Peyer's patch (tissue), 4 donors: ENCODE measurements at regions not wholly inside any gene's neighbourhood (a gene's known extent, or its start where the extent isn't known, plus 50 kb on each side); places are given as distances from the start of the nearest gene placed in this dataset.

Experiments
- DNase-seq, 3 donors: peaks; one replicate each; pipeline ENCODE4 v3.0.0-alpha.2; 2017 to 2019
- H3K27ac ChIP-seq, 4 donors: fragments of 200-600 bp; sonication (generic); one replicate each; pipeline ENCODE4 v1.5.1; 2016 to 2019
- H3K27me3 ChIP-seq, 2 donors: fragments of 200-600 bp; sonication (generic); one replicate each; pipeline ENCODE4 v1.5.1; 2019
- H3K36me3 ChIP-seq, 3 donors: fragments of 200-600 bp; sonication (generic); one replicate each; pipeline ENCODE4 v1.5.1; 2016 to 2019
- H3K4me1 ChIP-seq, 4 donors: fragments of 200-600 bp; sonication (generic); one replicate each; pipeline ENCODE4 v1.5.1; 2016 to 2019
- H3K4me3 ChIP-seq, 4 donors: fragments of 200-600 bp; sonication (generic); 1 replicate in 3 of 4; 2 replicates in 1 of 4; pipeline ENCODE4 v1.5.1; 2016 to 2019; ENCODE audit warnings: mild to moderate bottlenecking in 1 of 4
- H3K9me3 ChIP-seq, 4 donors: fragments of 200-600 bp; sonication (generic); one replicate each; pipeline ENCODE4 v1.5.1; 2016 to 2019; ENCODE audit warnings: mild to moderate bottlenecking in 1 of 4
- POLR2A ChIP-seq, 2 donors: fragments of 450-650 bp; IDR thresholded peaks; one replicate each; pipeline ENCODE4 v1.5.1; 2017; ENCODE audit warnings: antibody characterized with exemption in 2 of 2, mild to moderate bottlenecking in 2 of 2, moderate library complexity in 2 of 2
- TF ChIP-seq, protein P1 (sequence below), 6 experiments: fragments of 450-650 bp in 4 of 6; fragments of 200-600 bp in 2 of 6; sonication (generic) in 1 of 6; IDR thresholded peaks; one replicate each; pipeline ENCODE4 v1.5.1; 2017 to 2019; ENCODE audit warnings: antibody characterized with exemption in 6 of 6, mild to moderate bottlenecking in 3 of 6, moderate library complexity in 1 of 6

DNA sequence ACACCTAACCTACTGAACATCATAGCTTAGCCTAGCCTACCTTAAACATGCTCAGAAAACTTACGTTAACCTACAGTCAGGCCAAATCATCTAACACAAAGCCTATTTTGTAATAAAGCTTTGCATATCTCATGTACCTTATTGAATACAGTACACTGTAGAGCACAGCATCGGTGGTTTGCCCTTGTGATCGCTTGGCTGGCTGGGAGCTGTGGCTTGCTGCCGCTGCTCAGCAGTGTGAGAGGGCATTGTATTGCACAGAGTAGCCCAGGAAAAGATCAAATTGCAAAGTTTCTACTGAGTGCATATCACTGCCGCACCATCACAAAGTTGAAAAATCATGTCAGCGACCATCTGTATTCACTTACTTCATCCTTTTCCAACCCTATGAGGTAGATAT is 62.3 kb upstream of the NCK2 start:
- H3K36me3 ChIP-seq, result no peaks in the 10 kb centered on the region
- no peak for TF ChIP-seq POLR2A (IDR thresholded peaks at IDR 0.05)
- TF ChIP-seq, protein P1, sequence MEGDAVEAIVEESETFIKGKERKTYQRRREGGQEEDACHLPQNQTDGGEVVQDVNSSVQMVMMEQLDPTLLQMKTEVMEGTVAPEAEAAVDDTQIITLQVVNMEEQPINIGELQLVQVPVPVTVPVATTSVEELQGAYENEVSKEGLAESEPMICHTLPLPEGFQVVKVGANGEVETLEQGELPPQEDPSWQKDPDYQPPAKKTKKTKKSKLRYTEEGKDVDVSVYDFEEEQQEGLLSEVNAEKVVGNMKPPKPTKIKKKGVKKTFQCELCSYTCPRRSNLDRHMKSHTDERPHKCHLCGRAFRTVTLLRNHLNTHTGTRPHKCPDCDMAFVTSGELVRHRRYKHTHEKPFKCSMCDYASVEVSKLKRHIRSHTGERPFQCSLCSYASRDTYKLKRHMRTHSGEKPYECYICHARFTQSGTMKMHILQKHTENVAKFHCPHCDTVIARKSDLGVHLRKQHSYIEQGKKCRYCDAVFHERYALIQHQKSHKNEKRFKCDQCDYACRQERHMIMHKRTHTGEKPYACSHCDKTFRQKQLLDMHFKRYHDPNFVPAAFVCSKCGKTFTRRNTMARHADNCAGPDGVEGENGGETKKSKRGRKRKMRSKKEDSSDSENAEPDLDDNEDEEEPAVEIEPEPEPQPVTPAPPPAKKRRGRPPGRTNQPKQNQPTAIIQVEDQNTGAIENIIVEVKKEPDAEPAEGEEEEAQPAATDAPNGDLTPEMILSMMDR (IDR thresholded peaks at IDR 0.05), result no peak
- no peak overlapping the region for H3K27ac ChIP-seq
- DNase-seq, result no peak
- H3K4me3 ChIP-seq, result no peak overlapping the region
- H3K27me3 ChIP-seq, result no peaks in the 10 kb centered on the region
- no peaks in the 10 kb centered on the region for H3K9me3 ChIP-seq
- no peaks in the 10 kb centered on the region for H3K4me1 ChIP-seq

DNA sequence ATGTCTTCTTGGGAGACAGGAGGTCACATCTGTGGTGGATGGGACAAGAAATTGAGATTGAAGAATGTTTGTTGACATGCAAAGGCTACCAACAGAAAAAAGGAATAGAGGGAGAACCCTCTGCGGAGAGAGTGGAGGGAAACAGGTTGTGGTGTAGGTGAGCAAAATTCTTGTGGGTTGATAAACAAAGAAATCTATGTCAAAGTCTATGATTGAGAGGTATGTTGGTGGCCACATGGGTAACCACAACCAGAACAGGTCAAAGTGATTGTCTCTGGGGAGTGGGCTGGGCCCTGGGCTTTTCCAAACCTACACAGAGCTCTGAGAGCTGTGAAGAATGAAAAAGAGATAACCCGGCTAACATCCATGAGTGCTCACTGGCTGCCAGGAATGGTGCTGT is 62.8 kb upstream of the NCK2 start:
- H3K27me3 ChIP-seq, result no peaks in the 10 kb centered on the region
- no peaks in the 10 kb centered on the region for H3K36me3 ChIP-seq
- TF ChIP-seq, protein P1 (IDR thresholded peaks at IDR 0.05), result no peak
- TF ChIP-seq POLR2A (IDR thresholded peaks at IDR 0.05), result no peak
- H3K27ac ChIP-seq, result no peak overlapping the region
- H3K9me3 ChIP-seq, result no peaks in the 10 kb centered on the region
- DNase-seq, result no peak
- no peaks in the 10 kb centered on the region for H3K4me1 ChIP-seq
- no peak overlapping the region for H3K4me3 ChIP-seq

DNA sequence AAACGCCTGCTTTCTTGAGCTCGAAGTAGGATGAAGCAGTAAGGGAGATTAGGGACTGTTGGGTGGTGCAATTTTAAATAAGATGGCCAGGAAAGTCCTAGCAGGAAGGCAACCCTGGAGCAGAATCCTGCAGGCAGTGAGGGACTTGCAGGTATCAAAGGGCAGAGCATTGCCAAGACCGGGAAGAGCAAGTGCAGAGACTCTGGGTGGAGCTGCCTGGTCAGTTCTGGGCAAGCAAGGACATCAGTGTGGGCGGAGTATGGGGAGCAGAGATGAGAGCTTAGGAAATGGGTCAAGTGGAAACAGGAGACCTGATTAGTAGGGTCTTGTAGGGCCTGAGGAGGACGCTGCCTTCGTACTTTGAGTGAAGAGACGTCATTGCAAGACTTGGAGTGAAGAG is 64.4 kb upstream of the NCK2 start:
- no peak for DNase-seq
- TF ChIP-seq, protein P1 (IDR thresholded peaks at IDR 0.05), result no peak
- no peaks in the 10 kb centered on the region for H3K27me3 ChIP-seq
- no peak overlapping the region for H3K4me3 ChIP-seq
- H3K4me1 ChIP-seq, result no peaks in the 10 kb centered on the region
- no peaks in the 10 kb centered on the region for H3K9me3 ChIP-seq
- H3K27ac ChIP-seq, result no peak overlapping the region
- H3K36me3 ChIP-seq, result no peaks in the 10 kb centered on the region

DNA sequence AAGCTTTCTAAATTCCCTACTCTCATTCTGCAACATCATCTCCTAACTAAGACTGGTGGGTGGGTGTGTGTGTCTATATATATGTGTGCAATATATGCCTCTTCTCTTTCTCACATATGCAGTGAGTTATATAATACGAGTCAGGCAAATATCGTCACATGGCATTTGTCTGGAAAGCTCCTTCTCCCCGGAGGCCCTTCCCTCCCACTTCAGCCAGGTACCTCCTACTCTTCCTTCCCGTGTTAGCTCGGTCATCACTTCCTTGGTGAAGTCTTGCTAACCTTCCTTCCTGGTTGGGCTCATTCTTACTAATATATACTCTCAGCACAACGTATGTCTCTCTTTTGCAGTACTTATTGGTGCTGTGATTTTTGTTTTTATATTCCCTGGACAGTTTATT is 66.4 kb upstream of the NCK2 start:
- Histone ChIP-seq H3K27me3 (no peaks in the 10 kb centered on the region), H3K4me1 (no peaks in the 10 kb centered on the region), H3K27ac (no peak overlapping the region), H3K36me3 (no peaks in the 10 kb centered on the region), H3K4me3 (no peak overlapping the region), H3K9me3 (no peaks in the 10 kb centered on the region)
- no peak for DNase-seq
- no peak for TF ChIP-seq POLR2A (IDR thresholded peaks at IDR 0.05)
- TF ChIP-seq, protein P1 (IDR thresholded peaks at IDR 0.05), result no peak

DNA sequence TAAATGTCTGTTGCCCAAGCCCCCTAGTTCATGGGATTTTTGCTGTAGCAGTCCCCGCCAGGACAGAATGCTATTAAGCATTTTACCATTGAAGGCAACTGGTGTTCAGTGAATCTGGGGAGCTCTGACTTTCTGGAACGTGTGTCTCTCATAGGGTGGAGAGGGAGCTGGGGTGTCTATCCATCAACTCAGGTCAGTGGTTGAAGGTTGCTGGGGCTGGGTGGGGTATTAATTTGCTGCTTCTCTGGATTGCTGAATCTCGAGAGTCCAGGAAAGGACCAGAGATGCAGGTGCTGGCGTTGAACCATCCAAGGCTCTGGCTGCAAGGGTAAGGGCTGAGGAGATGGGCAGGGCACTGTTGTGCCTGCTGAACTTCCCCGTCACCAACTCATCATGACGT is 66.8 kb upstream of the NCK2 start:
- Histone ChIP-seq H3K4me1 (no peaks in the 10 kb centered on the region), H3K27me3 (no peaks in the 10 kb centered on the region), H3K27ac (no peak overlapping the region), H3K36me3 (no peaks in the 10 kb centered on the region), H3K4me3 (no peak overlapping the region), H3K9me3 (no peaks in the 10 kb centered on the region)
- DNase-seq, result no peak
- TF ChIP-seq POLR2A (IDR thresholded peaks at IDR 0.05), result no peak

DNA sequence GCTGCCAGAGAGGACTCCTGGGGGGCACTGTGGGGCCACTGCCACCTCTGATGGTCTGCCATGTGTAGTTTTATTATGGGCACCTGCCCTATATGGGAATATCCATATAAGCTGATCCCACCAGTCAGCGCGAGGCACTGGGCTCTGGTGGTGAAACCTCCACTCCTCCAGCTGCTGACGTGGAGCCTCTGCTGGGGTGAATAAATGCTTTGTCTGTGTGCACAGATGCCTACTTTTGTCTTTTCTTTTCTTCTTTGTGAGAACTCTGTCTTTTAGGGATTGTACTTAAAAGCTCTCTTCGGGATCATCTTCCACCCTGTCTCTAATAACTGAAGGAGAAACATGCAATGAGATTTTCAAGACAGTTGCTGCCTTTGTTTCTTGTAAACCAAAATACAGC is 68.9 kb upstream of the NCK2 start:
- Histone ChIP-seq H3K27ac (no peak overlapping the region), H3K27me3 (no peaks in the 10 kb centered on the region), H3K4me1 (no peaks in the 10 kb centered on the region), H3K9me3 (no peaks in the 10 kb centered on the region), H3K36me3 (no peaks in the 10 kb centered on the region), H3K4me3 (no peak overlapping the region)
- DNase-seq, result no peak
- TF ChIP-seq POLR2A (IDR thresholded peaks at IDR 0.05), result no peak
- TF ChIP-seq, protein P1 (IDR thresholded peaks at IDR 0.05), result no peak
